IMR-90 (cell line): ENCODE measurements at regions not wholly inside any gene's neighbourhood (a gene's known extent, or its start where the extent isn't known, plus 50 kb on each side); places are given as distances from the start of the nearest gene placed in this dataset.

Experiments used
- ATAC-seq: fragments of 200-7000 bp; cut with Tn5 transposase; 2 replicates; pipeline ENCODE4 v1.9.1; 2020; ENCODE audit warnings: low read depth, mild to moderate bottlenecking, moderate library complexity
- BruUV-seq: library from RNA; stranded (reverse); fragments of 400-500 nt; replicated peaks from 2 replicates; lab custom pipeline; 2021; lab: Mats Ljungman, UMichigan
- CTCF ChIA-PET: fragments of 300-600 bp; formaldehyde crosslinking; extraction: SDS; loops from one replicate; lab custom pipeline; 2021; ENCODE audit warnings: antibody characterized with exemption; lab: Yijun Ruan, JAX
- POLR2A ChIA-PET: fragments of 300-600 bp; sonication (Branson Sonifier 250); formaldehyde crosslinking; loops from one replicate; lab custom pipeline; 2022; ENCODE audit warnings: antibody characterized with exemption; ENCODE audit not compliant: unreplicated experiment; lab: Charles Lee
- DNase-seq: peaks from one replicate; pipeline ENCODE4 v3.0.0; 2013
- H2AFZ ChIP-seq: replicated peaks from 2 replicates; pipeline ENCODE3; 2013; ENCODE audit warnings: low read length, mild to moderate bottlenecking; ENCODE audit not compliant: poor library complexity
- H2AK5ac ChIP-seq: 2 replicates; pipeline ENCODE4 v1.6.1; 2013; ENCODE audit warnings: low read depth, low read length, inconsistent platforms
- H2AK9ac ChIP-seq: replicated peaks from 2 replicates; pipeline ENCODE3; 2013; ENCODE audit warnings: mild to moderate bottlenecking, low read depth, low read length, moderate library complexity; ENCODE audit not compliant: poor library complexity
- H2BK120ac ChIP-seq: 2 replicates; pipeline ENCODE4 v1.6.1; 2013; ENCODE audit warnings: low read depth, low read length, inconsistent platforms
- H2BK15ac ChIP-seq: 3 replicates; pipeline ENCODE4 v1.6.1; 2013; ENCODE audit warnings: low read depth, low read length, inconsistent platforms
- H2BK20ac ChIP-seq: 2 replicates; pipeline ENCODE4 v1.6.1; 2013; ENCODE audit warnings: low read depth, mild to moderate bottlenecking, inconsistent platforms, low read length, moderate library complexity
- H2BK5ac ChIP-seq: 2 replicates; pipeline ENCODE4 v1.6.1; 2013; ENCODE audit warnings: mild to moderate bottlenecking, low read depth, low read length, inconsistent platforms; ENCODE audit not compliant: poor library complexity, severe bottlenecking
- H3K14ac ChIP-seq: replicated peaks from 2 replicates; pipeline ENCODE4 v1.6.1; 2013; ENCODE audit warnings: low read depth, low read length, inconsistent platforms
- H3K18ac ChIP-seq: 2 replicates; pipeline ENCODE4 v1.6.1; 2013; ENCODE audit warnings: low read depth, low read length, control low read depth
- H3K23ac ChIP-seq: 2 replicates; pipeline ENCODE4 v1.6.1; 2013; ENCODE audit warnings: low read depth, low read length, inconsistent platforms
- H3K27ac ChIP-seq: 2 replicates; pipeline ENCODE4 v1.5.1; 2013; ENCODE audit warnings: mild to moderate bottlenecking, control low read depth, low read length; ENCODE audit not compliant: insufficient read depth
- H3K27me3 ChIP-seq: 2 replicates; pipeline ENCODE4 v1.6.1; 2013; ENCODE audit warnings: low read length; ENCODE audit not compliant: control insufficient read depth, insufficient read depth
- H3K36me3 ChIP-seq: 2 replicates; pipeline ENCODE4 v1.6.1; 2013; ENCODE audit warnings: low read length, mixed read lengths; ENCODE audit not compliant: control insufficient read depth, insufficient read depth
- H3K4ac ChIP-seq: 2 replicates; pipeline ENCODE4 v1.6.1; 2013; ENCODE audit warnings: low read depth, low read length, inconsistent platforms
- H3K4me1 ChIP-seq: 2 replicates; pipeline ENCODE4 v1.6.1; 2013; ENCODE audit warnings: low read length, mixed read lengths; ENCODE audit not compliant: control insufficient read depth, insufficient read depth
- H3K4me2 ChIP-seq: 2 replicates; pipeline ENCODE4 v1.6.1; 2013; ENCODE audit warnings: low read depth, mild to moderate bottlenecking, control low read depth, low read length, moderate library complexity
- H3K4me3 ChIP-seq: 2 replicates; pipeline ENCODE4 v1.5.1; 2013; ENCODE audit warnings: low read depth, mild to moderate bottlenecking, control low read depth, low read length, moderate library complexity; ENCODE audit not compliant: insufficient read depth
- H3K56ac ChIP-seq: 2 replicates; pipeline ENCODE4 v1.6.1; 2013; ENCODE audit warnings: low read length, inconsistent platforms; ENCODE audit not compliant: insufficient read depth; ENCODE audit errors: extremely low read depth
- H3K79me1 ChIP-seq, 2 experiments: 2 replicates each; pipeline ENCODE4 v1.6.1; 2013; ENCODE audit warnings: low read length in 2 of 2, inconsistent platforms in 1 of 2, low read depth in 1 of 2
- H3K9ac ChIP-seq: 2 replicates; pipeline ENCODE4 v1.6.1; 2013; ENCODE audit warnings: low read depth, low read length, control low read depth
- H3K9me1 ChIP-seq: 2 replicates; pipeline ENCODE4 v1.6.1; 2013; ENCODE audit warnings: low read length, inconsistent platforms; ENCODE audit not compliant: insufficient read depth
- H3K9me3 ChIP-seq: 2 replicates; pipeline ENCODE4 v1.6.1; 2013; ENCODE audit warnings: low read length; ENCODE audit not compliant: control insufficient read depth, insufficient read depth
- H4K20me1 ChIP-seq: 2 replicates; pipeline ENCODE4 v1.6.1; 2013; ENCODE audit warnings: low read length, inconsistent platforms; ENCODE audit not compliant: insufficient read depth
- H4K5ac ChIP-seq: 2 replicates; pipeline ENCODE4 v1.6.1; 2013; ENCODE audit warnings: mild to moderate bottlenecking, low read depth, low read length, control low read depth
- H4K8ac ChIP-seq, 2 experiments: 2 replicates each; pipeline ENCODE4 v1.6.1; 2013; ENCODE audit warnings: low read depth in 2 of 2, low read length in 2 of 2, control low read depth in 1 of 2, inconsistent platforms in 1 of 2
- H4K91ac ChIP-seq: 2 replicates; pipeline ENCODE4 v1.6.1; 2013; ENCODE audit warnings: low read depth, low read length, inconsistent platforms; ENCODE audit not compliant: insufficient read depth
- BHLHE40 ChIP-seq: fragments of 150-350 bp; IDR thresholded peaks from 2 replicates; pipeline ENCODE4 v1.6.1; 2016; ENCODE audit warnings: mild to moderate bottlenecking, low read depth, low read length
- CEBPB ChIP-seq: IDR thresholded peaks from 2 replicates; pipeline ENCODE4 v1.6.1; 2012; ENCODE audit warnings: low read depth, low read length, improper control_type of control experiment
- CHD1 ChIP-seq: IDR thresholded peaks from 2 replicates; pipeline ENCODE4 v1.6.1; 2012; ENCODE audit warnings: low read depth, low read length, improper control_type of control experiment
- FOS ChIP-seq: fragments of 150-350 bp; IDR thresholded peaks from 2 replicates; pipeline ENCODE4 v1.6.1; 2016; ENCODE audit warnings: low read depth, low read length
- MAFK ChIP-seq: IDR thresholded peaks from 2 replicates; pipeline ENCODE4 v1.6.1; 2012; ENCODE audit warnings: low read depth, low read length, improper control_type of control experiment
- MAZ ChIP-seq: IDR thresholded peaks from 2 replicates; pipeline ENCODE4 v1.6.1; 2012; ENCODE audit warnings: low read depth, mild to moderate bottlenecking, low read length, improper control_type of control experiment, moderate library complexity, borderline replicate concordance
- MXI1 ChIP-seq: IDR thresholded peaks from 2 replicates; pipeline ENCODE4 v1.6.1; 2012; ENCODE audit warnings: low read depth, mild to moderate bottlenecking, low read length, moderate library complexity, borderline replicate concordance
- NFE2L2 ChIP-seq: fragments of 150-350 bp; IDR thresholded peaks from 2 replicates; pipeline ENCODE4 v1.6.1; 2016; ENCODE audit warnings: low read depth, mild to moderate bottlenecking, low read length
- RFX5 ChIP-seq: IDR thresholded peaks from 2 replicates; pipeline ENCODE4 v1.8.0; 2012; ENCODE audit warnings: low read depth, mild to moderate bottlenecking, low read length, moderate library complexity
- SMC3 ChIP-seq: fragments of 150-350 bp; IDR thresholded peaks from 2 replicates; pipeline ENCODE4 v1.6.1; 2016; ENCODE audit warnings: low read depth, mild to moderate bottlenecking, antibody characterized with exemption, low read length, moderate library complexity
- WGBS, 2 experiments: methylation state at CpG; one replicate each; pipeline versions ENCODE4 v1.1.5 to v1.1.7; 2013; ENCODE audit warnings: missing lambda C conversion rate in 2 of 2; ENCODE audit not compliant: insufficient read length in 1 of 2; ENCODE audit errors: extremely low coverage in 2 of 2; 5-methylcytosine and 5-hydroxymethylcytosine counted together
- dilution Hi-C: fragments of 300-500 bp; cut with HindIII; formaldehyde crosslinking; loops from one replicate; pipeline ENCODE4 v1.14.3; 2018; ENCODE audit warnings: low sequenced_read_pairs; ENCODE audit not compliant: unreplicated experiment
- in situ Hi-C: fragments of 300-500 bp; cut with MboI; formaldehyde crosslinking; loops from 3 replicates; pipeline ENCODE4 v1.14.3; 2019; ENCODE audit warnings: low sequenced_read_pairs, inconsistent platforms, mixed read lengths
- intact Hi-C: fragments of 100-400 bp; cut with micrococcal nuclease; formaldehyde crosslinking; loops from 2 replicates; pipeline ENCODE4 v1.10.0; 2022
- TF ChIP-seq, protein P1 (sequence below): conservative IDR thresholded peaks from 2 replicates; pipeline ENCODE4 v1.5.1; 2012; ENCODE audit warnings: mild to moderate bottlenecking, low read depth, low read length, improper control_type of control experiment
- TF ChIP-seq, protein P2 (sequence below): fragments of 150-350 bp; IDR thresholded peaks from 2 replicates; pipeline ENCODE4 v1.6.1; 2017; ENCODE audit warnings: mild to moderate bottlenecking, antibody characterized with exemption, low read length, low read depth
- TF ChIP-seq, protein P3 (sequence below): fragments of 150-350 bp; IDR thresholded peaks from 2 replicates; pipeline ENCODE4 v1.6.1; 2016; ENCODE audit warnings: low read depth, mild to moderate bottlenecking, low read length, moderate library complexity, borderline replicate concordance

DNA sequence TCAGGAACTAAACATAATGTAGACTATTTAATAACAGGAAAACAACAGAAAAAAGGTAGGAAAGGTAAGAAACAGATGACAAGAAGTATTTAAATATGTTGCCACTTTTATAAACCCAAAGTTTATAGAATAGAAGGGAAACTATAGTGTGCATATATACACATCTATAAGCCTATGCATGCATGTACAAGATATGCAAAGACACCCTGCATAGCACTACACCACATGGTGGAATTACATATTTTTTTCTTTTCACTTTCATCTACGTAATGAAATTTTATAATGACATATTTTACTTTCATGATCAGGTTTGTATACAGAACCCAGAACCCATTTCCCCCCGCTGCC lies 136.8 kb downstream of the MEX3B start:
- Histone ChIP-seq H3K4ac (peak overlapping the region; percentile 96), H2AFZ (peak overlapping the region; percentile 70), H2AK9ac (no peak overlapping the region), H3K9ac (peak overlapping the region; percentile 13; the same call in 1 of the 2 replicates), H3K27ac (peak overlapping the region; percentile 58; the same call in 1 of the 2 replicates), H2AK5ac (peak overlapping the region; percentile 75; the same call in 1 of the 2 replicates), H3K36me3 (no peaks in the 10 kb centered on the region), H3K9me3 (no peaks in the 10 kb centered on the region), H3K79me1 (no peaks in the 10 kb centered on the region), H3K4me1 (peaks cover 21% of the 10 kb centered on the region), H3K14ac (peak overlapping the region; percentile 91), H3K9me1 (peaks cover 7% of the 10 kb centered on the region; the same call in 1 of the 2 replicates), H4K5ac (peak overlapping the region; percentile 83; the same call in 1 of the 2 replicates), H3K23ac (peak overlapping the region; percentile 78; the same call in 1 of the 2 replicates), H4K20me1 (no peaks in the 10 kb centered on the region), H4K91ac (peak overlapping the region; percentile 76), H2BK5ac (no peak overlapping the region), H3K56ac (no peak overlapping the region), H3K4me2 (no peak overlapping the region), H4K8ac (peak overlapping the region; percentile 36 to 87; a peak in 3 of 4 replicates), H3K18ac (peak overlapping the region; percentile 28; the same call in 1 of the 2 replicates), H3K4me3 (no peak overlapping the region), H2BK120ac (peak overlapping the region; percentile 97), H3K27me3 (no peaks in the 10 kb centered on the region; the same call in 1 of the 2 replicates), H2BK15ac (peak overlapping the region; percentile 81; the same call in 1 of the 3 replicates), H2BK20ac (peak overlapping the region; percentile 89)
- ATAC-seq (no peak), DNase-seq (no peak)
- dilution Hi-C loops = no loop called here
- BruUV-seq = no TSS peak
- in situ Hi-C loops = no loop called here
- POLR2A ChIA-PET = no interaction called here
- intact Hi-C loops = no loop called here
- no CpG with 5 or more reads among the region's 2 CpGs for WGBS, 2 experiments
- CTCF ChIA-PET = interaction anchor here (1.0 to 1.5 kb wide), 2 partner anchors 12 to 15 kb away, joined by 3 read pairs; no protein-coding TSS in a partner anchor
- no peak for TF ChIP-seq BHLHE40
- TF ChIP-seq, protein P1, sequence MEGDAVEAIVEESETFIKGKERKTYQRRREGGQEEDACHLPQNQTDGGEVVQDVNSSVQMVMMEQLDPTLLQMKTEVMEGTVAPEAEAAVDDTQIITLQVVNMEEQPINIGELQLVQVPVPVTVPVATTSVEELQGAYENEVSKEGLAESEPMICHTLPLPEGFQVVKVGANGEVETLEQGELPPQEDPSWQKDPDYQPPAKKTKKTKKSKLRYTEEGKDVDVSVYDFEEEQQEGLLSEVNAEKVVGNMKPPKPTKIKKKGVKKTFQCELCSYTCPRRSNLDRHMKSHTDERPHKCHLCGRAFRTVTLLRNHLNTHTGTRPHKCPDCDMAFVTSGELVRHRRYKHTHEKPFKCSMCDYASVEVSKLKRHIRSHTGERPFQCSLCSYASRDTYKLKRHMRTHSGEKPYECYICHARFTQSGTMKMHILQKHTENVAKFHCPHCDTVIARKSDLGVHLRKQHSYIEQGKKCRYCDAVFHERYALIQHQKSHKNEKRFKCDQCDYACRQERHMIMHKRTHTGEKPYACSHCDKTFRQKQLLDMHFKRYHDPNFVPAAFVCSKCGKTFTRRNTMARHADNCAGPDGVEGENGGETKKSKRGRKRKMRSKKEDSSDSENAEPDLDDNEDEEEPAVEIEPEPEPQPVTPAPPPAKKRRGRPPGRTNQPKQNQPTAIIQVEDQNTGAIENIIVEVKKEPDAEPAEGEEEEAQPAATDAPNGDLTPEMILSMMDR = no peak
- TF ChIP-seq FOS = no peak
- TF ChIP-seq MXI1 = no peak
- TF ChIP-seq MAFK = no peak
- no peak for TF ChIP-seq RFX5
- TF ChIP-seq, protein P2, sequence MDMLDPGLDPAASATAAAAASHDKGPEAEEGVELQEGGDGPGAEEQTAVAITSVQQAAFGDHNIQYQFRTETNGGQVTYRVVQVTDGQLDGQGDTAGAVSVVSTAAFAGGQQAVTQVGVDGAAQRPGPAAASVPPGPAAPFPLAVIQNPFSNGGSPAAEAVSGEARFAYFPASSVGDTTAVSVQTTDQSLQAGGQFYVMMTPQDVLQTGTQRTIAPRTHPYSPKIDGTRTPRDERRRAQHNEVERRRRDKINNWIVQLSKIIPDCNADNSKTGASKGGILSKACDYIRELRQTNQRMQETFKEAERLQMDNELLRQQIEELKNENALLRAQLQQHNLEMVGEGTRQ = no peak
- TF ChIP-seq SMC3 = no peak
- TF ChIP-seq, protein P3, sequence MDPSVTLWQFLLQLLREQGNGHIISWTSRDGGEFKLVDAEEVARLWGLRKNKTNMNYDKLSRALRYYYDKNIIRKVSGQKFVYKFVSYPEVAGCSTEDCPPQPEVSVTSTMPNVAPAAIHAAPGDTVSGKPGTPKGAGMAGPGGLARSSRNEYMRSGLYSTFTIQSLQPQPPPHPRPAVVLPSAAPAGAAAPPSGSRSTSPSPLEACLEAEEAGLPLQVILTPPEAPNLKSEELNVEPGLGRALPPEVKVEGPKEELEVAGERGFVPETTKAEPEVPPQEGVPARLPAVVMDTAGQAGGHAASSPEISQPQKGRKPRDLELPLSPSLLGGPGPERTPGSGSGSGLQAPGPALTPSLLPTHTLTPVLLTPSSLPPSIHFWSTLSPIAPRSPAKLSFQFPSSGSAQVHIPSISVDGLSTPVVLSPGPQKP = no peak
- TF ChIP-seq NFE2L2 = no peak
- TF ChIP-seq CHD1 = no peak
- no peak for TF ChIP-seq MAZ
- TF ChIP-seq CEBPB = no peak
